ENCODE measurements at regions not wholly inside any gene's neighbourhood (a gene's known extent, or its start where the extent isn't known, plus 50 kb on each side); places are given as distances from the start of the nearest gene placed in this dataset.
A peak's percentile ranks its signal among the peaks of the same experiment; 100 is the strongest.

GRCh38 chr4:58809366-58809765 is 1699.2 kb upstream of the IGFBP7 start:
- H3K27me3 ChIP-seq (ENCODE audit: insufficient read depth, low read length): no peaks in the 10 kb centered on the region
- H2BK12ac ChIP-seq (ENCODE audit: insufficient read length, low read depth, low read length): no peak overlapping the region
- DNase-seq: no peak
- H2BK120ac ChIP-seq (ENCODE audit: low read depth, low read length, poor library complexity, severe bottlenecking): no peak overlapping the region
- Mint-ChIP-seq H3K27me3 (ENCODE audit: low read depth) (no peaks in the 10 kb centered on the region), H3K27ac (peak overlapping the region in 1 of 3 experiments; percentile 42; a peak in 1 of 7 replicates), H3K9me3 (no peaks in the 10 kb centered on the region), H3K4me1 (peaks cover 5 to 7% of the 10 kb centered on the region in 2 experiments), H3K36me3 (ENCODE audit: insufficient read depth in 1 of 3, low read depth in 3 of 3) (no peaks in the 10 kb centered on the region), H3K4me3 (no peak overlapping the region)
- H2AFZ ChIP-seq (ENCODE audit: low read length): no peak overlapping the region
- H3K9ac ChIP-seq (ENCODE audit: extremely low read depth, insufficient read length, low read length): no peak overlapping the region
- H3K79me1 ChIP-seq (ENCODE audit: insufficient read depth, low read depth, low read length, poor library complexity, severe bottlenecking): no peaks in the 10 kb centered on the region
- no peak overlapping the region for H3K56ac ChIP-seq (ENCODE audit: insufficient read length, low read depth, low read length)
- no peak overlapping the region for H3K27ac ChIP-seq (ENCODE audit: insufficient read length, low read depth, low read length)
- H4K91ac ChIP-seq (ENCODE audit: insufficient read length, low read depth, low read length): no peak overlapping the region
- no peak overlapping the region for H2BK5ac ChIP-seq (ENCODE audit: insufficient read length, low read length)
- H3K23me2 ChIP-seq (ENCODE audit: insufficient read length, low read depth, low read length, poor library complexity, severe bottlenecking): no peaks in the 10 kb centered on the region
- H3K18ac ChIP-seq (ENCODE audit: insufficient read length, low read depth, low read length): no peak overlapping the region
- H2BK15ac ChIP-seq (ENCODE audit: low read depth, low read length): no peak overlapping the region
- H4K8ac ChIP-seq (replicated peaks; ENCODE audit: insufficient read length, low read depth, low read length): no peak overlapping the region
- H3T11ph ChIP-seq (ENCODE audit: low read length): no peak overlapping the region
- H3K14ac ChIP-seq (ENCODE audit: insufficient read depth, low read length): no peak overlapping the region
- H3K9me3 ChIP-seq (ENCODE audit: control insufficient read depth, low read depth, low read length): no peaks in the 10 kb centered on the region
- no peak for TF ChIP-seq CTCF (conservative IDR thresholded peaks at IDR 0.05)
- WGBS (ENCODE audit: extremely low coverage, insufficient read length, low lambda C conversion rate): no CpG with 5 or more reads among the region's 3 CpGs
- H2AK5ac ChIP-seq (ENCODE audit: insufficient read length, low read length): no peak overlapping the region
- no peak overlapping the region for H3K4me2 ChIP-seq (ENCODE audit: insufficient read depth, insufficient read length, low read length)
- H3K23ac ChIP-seq (ENCODE audit: insufficient read length, low read depth, low read length): no peak overlapping the region
- no peaks in the 10 kb centered on the region for H4K20me1 ChIP-seq (ENCODE audit: control insufficient read depth, insufficient read depth, insufficient read length)
- no peak overlapping the region for H4K5ac ChIP-seq (ENCODE audit: insufficient read length, low read depth, low read length)
- H3K79me2 ChIP-seq (ENCODE audit: insufficient read depth, low read length): no peaks in the 10 kb centered on the region
- H3K4me1 ChIP-seq (ENCODE audit: insufficient read depth, low read length): peaks cover 3% of the 10 kb centered on the region; the same call in 1 of the 2 replicates
- no peak overlapping the region for H2BK20ac ChIP-seq (ENCODE audit: low read depth, low read length, poor library complexity, severe bottlenecking)
- no peak overlapping the region for H3K4ac ChIP-seq (ENCODE audit: low read depth, low read length)
